ENCODE measurements at regions not wholly inside any gene's neighbourhood (a gene's known extent, or its start where the extent isn't known, plus 50 kb on each side); places are given as distances from the start of the nearest gene placed in this dataset.

DNA sequence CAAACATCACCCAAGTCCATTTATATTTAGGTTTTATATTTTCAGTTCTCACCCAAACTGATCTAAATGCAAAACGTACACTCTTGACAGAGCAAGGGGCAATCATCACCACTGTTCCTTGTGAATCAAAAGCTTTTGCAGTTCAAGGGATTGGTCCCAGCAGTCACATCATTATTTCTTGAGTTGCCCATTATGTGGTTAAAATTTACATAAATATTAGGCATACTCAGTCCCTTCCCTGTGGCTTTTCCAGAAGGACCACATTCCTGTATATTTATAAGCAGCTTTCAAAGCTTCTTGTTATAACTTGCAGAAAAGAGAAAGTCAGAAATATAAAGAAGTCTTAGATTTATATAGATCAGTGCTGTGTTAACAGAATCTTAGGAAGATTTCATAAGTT is 224.4 kb downstream of the CLCN4 start:
- no peak for DNase-seq (ENCODE audit: low read depth)
- no peak overlapping the region for H3K4me3 ChIP-seq (ENCODE audit: low read depth, low read length)
- TF ChIP-seq, protein P1, sequence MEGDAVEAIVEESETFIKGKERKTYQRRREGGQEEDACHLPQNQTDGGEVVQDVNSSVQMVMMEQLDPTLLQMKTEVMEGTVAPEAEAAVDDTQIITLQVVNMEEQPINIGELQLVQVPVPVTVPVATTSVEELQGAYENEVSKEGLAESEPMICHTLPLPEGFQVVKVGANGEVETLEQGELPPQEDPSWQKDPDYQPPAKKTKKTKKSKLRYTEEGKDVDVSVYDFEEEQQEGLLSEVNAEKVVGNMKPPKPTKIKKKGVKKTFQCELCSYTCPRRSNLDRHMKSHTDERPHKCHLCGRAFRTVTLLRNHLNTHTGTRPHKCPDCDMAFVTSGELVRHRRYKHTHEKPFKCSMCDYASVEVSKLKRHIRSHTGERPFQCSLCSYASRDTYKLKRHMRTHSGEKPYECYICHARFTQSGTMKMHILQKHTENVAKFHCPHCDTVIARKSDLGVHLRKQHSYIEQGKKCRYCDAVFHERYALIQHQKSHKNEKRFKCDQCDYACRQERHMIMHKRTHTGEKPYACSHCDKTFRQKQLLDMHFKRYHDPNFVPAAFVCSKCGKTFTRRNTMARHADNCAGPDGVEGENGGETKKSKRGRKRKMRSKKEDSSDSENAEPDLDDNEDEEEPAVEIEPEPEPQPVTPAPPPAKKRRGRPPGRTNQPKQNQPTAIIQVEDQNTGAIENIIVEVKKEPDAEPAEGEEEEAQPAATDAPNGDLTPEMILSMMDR (IDR thresholded peaks at IDR 0.05; ENCODE audit: insufficient read depth, low read depth, low read length, missing control alignments) = no peak

DNA sequence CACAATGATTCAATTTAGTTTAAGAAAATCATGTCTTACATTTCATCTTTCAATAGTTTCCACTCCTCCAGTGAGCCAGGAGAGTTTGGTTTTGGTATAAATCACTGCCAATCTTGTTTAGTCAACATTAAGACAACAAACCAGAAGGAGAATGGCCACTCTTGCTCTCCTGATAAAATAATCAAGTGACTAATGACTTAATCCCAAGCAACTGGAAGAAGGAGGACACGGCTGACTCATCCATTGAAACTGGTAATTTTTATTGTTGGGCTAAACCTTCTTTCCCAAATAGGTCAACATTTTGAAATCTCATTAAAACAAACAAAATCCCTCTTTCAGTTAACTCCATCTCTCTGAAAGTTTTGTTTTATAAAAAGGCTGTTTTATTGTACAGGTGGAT is 230.2 kb downstream of the CLCN4 start:
- no peak for DNase-seq (ENCODE audit: low read depth)
- TF ChIP-seq, protein P1 (IDR thresholded peaks at IDR 0.05; ENCODE audit: insufficient read depth, low read depth, low read length, missing control alignments) = no peak
- no peak overlapping the region for H3K4me3 ChIP-seq (ENCODE audit: low read depth, low read length)

DNA sequence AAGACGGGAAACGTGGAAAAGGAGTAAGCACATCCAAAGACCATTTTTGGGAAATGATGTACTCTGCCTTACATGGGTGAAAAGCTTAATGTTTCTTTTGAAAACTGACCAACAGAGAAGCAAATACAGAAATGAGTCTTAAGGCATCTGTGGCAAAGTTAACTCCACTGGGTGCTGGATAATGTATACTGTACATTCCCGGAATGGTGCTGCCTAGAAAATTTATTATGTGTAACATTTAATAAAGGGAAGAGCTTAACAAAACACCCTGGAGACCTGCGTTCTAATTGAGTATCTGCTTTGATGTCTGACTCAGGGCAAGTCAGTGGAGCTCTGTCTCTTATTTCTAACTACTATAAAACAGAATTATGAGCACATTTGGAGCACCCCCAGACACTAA is 230.2 kb downstream of the MID1 start:
- no peak overlapping the region for H3K4me3 ChIP-seq (ENCODE audit: low read depth, low read length)
- TF ChIP-seq, protein P1 (IDR thresholded peaks at IDR 0.05; ENCODE audit: insufficient read depth, low read depth, low read length, missing control alignments) = no peak
- DNase-seq (ENCODE audit: low read depth) = no peak

DNA sequence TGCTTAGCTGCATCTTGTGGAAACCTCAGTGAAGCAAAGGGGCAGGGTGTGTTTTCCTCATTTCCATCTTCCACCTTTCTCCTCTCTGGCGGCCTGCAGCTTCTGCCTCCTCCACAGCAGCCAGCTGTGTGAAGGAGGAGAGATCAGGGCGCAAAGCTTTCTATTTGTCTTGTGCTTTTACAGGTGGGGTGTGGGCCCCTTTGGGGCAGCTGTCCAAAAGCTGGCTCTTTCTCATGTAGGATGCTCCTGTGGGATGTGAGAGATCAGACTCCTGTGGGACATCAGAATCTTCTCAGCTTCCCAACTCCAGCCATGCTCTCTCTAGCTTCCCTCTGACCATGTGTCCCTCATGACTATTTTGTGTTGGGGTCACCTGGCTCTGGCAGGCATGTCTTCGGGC is 227.1 kb downstream of the MID1 start:
- no peak overlapping the region for H3K4me3 ChIP-seq (ENCODE audit: low read depth, low read length)
- DNase-seq (ENCODE audit: low read depth) = no peak
- TF ChIP-seq, protein P1 (IDR thresholded peaks at IDR 0.05; ENCODE audit: insufficient read depth, low read depth, low read length, missing control alignments) = no peak

DNA sequence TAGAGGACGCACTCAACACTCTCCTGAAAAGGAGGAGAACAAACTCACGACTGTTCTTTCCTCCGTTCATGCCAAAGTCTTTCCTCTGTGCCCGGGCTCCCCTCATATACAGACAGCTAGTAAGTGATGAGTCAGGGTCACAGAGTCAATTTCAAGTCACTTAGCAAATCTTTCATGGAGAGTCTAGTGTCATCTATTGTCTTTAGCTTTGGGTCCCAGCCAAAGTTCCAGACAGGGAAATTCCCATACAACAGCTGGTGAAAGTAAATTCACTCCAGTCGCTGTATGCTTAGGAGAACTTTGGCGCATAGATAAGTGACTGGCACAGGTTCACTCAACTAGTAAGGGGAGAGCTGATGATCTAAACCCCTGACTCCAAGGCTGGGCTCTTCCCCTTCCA is 226.5 kb downstream of the MID1 start:
- H3K4me3 ChIP-seq (ENCODE audit: low read depth, low read length) = no peak overlapping the region
- TF ChIP-seq, protein P1 (IDR thresholded peaks at IDR 0.05; ENCODE audit: insufficient read depth, low read depth, low read length, missing control alignments) = no peak
- DNase-seq (ENCODE audit: low read depth) = no peak

DNA sequence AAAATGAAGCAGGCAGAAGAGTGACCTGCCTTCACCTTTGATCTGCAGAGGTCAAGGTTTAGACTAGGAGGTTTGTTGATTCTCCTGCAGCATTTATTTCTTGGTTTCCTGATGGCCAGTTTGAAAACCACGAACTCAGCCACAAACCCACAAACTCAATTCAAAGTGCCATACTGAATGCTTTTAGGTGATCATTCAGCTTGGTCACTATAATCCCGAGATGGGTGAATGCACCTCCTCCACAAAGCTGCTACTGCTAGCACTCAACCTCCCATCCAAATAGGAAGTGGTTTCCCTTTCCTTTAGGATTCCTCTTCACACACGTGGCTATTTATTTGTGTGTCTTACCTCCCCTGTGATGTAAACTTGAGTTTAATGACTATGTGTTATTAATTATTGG is 225.2 kb downstream of the MID1 start:
- DNase-seq (ENCODE audit: low read depth) = no peak
- TF ChIP-seq, protein P1 (IDR thresholded peaks at IDR 0.05; ENCODE audit: insufficient read depth, low read depth, low read length, missing control alignments) = no peak
- H3K4me3 ChIP-seq (ENCODE audit: low read depth, low read length) = no peak overlapping the region

Measured in GM12865 (cell line).